Forelimb muscle (tissue), 1 donor: ENCODE measurements at regions not wholly inside any gene's neighbourhood (a gene's known extent, or its start where the extent isn't known, plus 50 kb on each side); places are given as distances from the start of the nearest gene placed in this dataset.
"Not testable (repeated sequence)": the region's sequence is repeated elsewhere in the genome, so short reads cannot be mapped to it uniquely, and the experiment has no call there.

Experiments
- DNase-seq: peaks from one replicate; pipeline ENCODE4 v3.0.0-alpha.2; 2013; ENCODE audit warnings: low read depth

DNA sequence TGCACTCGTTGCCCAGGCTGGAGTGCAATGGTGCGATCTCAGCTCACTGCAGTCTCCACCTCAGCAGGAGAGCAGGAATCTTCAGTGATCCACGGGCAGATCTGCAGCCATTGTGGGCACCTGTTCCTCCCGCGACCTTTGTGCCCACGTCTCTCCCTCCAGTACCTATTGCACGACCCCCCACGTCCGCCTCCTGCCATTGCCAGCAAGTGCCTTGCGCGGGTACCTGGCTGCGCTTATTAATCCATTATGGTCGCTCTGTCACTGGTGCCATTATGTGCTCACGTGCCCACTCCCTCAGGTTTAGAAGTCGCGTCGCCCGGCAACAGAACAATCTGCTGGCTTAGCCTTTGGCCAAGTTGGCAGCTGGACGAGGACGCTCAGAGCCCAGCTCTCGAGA lies 146.2 kb upstream of the C1QTNF3 start:
- DNase-seq, result not testable (repeated sequence)

- not testable (repeated sequence) for DNase-seq
Measured at GRCh38 chr5:34189752-34190411, 146.9 kb upstream of the C1QTNF3 start.

GRCh38 chr5:34190466-34190865 lies 147.5 kb upstream of the C1QTNF3 start:
- not testable (repeated sequence) for DNase-seq

GRCh38 chr5:34191279-34191744 lies 148.3 kb upstream of the C1QTNF3 start:
- DNase-seq, result not testable (repeated sequence)

DNA sequence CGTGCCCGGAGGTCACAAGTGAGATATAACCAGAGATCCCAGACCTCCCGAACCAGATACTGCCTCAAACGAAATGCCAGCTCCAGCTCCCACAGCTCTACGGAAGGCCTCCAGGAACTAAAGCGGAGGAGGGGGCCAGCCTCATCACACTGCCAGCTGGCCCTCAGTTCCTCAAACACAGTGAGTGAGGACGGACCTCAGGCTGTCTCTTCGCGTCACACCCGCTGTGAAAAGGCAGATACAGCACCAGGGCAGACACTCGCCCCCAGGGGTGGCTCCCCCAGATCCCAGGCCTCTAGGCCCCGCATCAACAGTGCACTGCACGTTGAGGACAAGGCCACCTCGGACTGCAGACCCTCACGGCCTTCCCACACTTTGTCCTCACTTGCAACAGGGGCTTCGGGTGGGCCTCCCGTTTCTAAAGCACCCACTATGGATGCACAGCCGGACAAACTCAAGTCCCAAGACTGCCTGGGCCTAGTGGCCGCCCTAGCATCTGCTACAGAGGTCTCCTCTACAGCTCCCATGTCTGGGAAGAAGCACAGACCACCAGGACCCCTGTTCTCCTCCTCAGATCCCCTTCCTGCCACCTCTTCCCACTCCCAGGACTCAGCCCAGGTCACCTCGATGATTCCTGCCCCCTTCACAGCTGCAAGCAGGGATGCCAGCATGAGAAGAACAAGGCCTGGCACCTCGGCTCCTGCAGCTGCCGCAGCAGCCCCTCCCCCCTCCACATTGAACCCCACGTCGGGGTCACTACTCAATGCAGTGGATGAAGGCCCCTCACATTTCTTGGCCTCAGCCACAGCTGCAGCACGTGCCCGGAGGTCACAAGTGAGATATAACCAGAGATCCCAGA lies 149.3 kb upstream of the C1QTNF3 start:
- DNase-seq, result not testable (repeated sequence)

- DNase-seq, result not testable (repeated sequence)
Measured at GRCh38 chr5:34192923-34193262, 149.9 kb upstream of the C1QTNF3 start.

GRCh38 chr5:34193297-34193696 lies 150.3 kb upstream of the C1QTNF3 start:
- not testable (repeated sequence) for DNase-seq

- DNase-seq, result not testable (repeated sequence)
Measured at GRCh38 chr5:34193804-34194203, 150.8 kb upstream of the C1QTNF3 start.

GRCh38 chr5:34196091-34196490 lies 153.1 kb upstream of the C1QTNF3 start:
- not testable (repeated sequence) for DNase-seq

DNA sequence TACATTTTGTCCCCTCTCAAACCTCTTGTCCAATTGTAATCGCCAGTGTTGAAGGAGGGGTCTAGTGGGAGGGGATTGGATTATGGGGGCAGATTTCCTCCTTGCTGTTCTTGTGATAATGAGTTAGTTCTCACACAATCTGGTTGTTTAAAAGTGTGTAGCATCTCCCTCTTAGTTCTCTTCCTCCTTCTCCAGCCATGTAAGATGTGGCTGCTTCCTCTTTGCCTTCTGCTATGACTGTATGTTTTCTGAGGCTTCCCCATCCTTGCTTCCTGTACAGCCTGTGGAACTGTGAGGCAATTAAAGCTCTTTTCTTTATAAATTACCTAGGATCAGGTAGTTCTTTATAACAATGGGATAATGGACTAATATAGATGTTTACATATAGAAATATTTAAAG lies 162.3 kb upstream of the C1QTNF3 start:
- not testable (repeated sequence) for DNase-seq

DNA sequence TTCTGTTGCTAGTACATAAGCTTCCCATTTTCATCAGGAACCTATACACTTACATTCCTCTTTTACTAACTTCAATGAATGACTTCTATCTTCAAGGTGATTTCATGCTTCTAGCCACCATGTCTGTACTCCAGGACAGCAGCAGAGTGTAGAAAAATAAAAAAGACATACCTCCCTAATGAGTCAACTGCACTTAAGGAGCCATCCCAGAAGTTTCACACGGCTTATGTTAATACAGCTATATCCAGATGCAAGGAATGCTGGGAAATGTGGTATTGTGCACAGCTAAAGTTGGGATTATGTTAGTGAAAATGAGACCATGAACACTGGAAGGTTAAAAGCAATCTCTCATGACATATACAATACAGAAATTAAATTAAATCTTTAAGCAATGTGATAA lies 174.4 kb upstream of the C1QTNF3 start:
- not testable (repeated sequence) for DNase-seq

DNA sequence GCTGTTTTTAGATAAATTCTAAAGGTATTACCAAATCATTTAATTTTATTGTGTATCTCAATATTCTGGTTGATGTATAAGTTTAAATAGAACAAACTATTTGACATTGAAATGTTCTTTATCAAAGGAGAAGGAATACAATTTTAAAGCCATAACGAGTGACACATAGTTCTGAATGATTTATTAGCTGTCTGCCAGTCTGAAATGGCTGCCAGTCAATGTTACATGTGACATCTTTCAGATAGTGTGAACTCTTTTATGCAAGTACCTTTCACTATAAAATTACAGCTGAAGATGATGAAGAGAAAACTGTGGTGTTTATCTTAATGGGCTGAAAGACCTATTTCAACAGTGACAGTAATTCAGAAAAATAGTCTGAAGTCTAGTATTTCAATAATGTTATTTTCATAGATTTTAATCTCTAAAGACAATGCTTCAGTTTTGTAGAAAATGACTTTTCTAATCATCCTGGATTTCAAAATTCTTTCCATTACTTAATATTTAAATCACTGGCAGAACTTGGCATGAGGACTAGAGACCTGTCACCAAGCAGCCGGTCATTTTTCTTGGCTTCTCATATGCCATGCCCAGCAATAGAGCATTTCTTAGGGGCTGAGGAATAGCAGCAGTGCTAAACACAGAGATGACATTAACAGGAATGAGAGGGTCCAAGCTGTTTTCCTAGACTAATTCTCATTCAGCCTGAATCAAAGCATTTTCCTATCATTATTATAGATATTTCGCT lies 178.5 kb upstream of the C1QTNF3 start:
- not testable (repeated sequence) for DNase-seq

GRCh38 chr5:34223158-34223557 lies 180.1 kb upstream of the C1QTNF3 start:
- DNase-seq, result not testable (repeated sequence)

DNA sequence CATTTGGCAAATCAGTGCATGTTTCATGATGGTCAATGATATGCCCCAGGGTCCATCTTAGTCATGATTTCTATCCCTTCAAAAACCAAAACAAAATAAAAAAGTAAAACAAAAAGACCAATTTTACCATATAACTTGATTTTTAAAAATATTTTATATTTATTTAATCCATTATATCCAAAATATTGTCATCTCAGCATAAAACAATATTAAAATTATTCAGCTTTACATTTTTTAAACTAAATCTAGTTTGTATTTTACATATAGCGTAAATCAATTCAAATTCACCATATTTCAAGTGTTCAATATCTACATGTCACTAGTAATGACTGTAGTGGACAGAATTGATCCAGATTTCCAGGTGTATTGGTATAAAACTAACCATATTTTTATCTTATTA lies 187.4 kb upstream of the C1QTNF3 start:
- not testable (repeated sequence) for DNase-seq

DNA sequence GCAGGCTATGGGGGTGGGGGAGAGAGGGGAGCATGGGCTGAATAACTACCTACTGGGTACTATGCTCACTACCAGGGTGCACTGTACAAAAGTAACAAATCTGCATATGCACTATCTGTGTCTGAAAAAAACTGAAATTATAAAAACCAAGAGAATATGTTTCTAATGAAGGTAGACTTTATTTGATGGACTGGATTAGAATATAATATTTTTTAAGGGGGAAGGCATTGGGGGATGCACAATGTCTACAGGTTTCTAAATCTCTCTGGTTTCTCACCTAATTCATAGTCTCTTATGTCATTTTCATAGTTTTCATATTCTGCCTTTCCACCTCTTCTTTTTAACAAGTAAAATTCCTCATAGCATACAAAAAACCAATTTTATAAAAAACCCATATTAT lies 200.8 kb upstream of the C1QTNF3 start:
- DNase-seq, result not testable (repeated sequence)

- DNase-seq, result not testable (repeated sequence)
Measured at GRCh38 chr5:34244281-34245031, 201.4 kb upstream of the C1QTNF3 start.

GRCh38 chr5:34245032-34245394 lies 202.0 kb upstream of the C1QTNF3 start:
- DNase-seq, result not testable (repeated sequence)

- not testable (repeated sequence) for DNase-seq
Measured at GRCh38 chr5:34245813-34246212, 202.8 kb upstream of the C1QTNF3 start.

DNA sequence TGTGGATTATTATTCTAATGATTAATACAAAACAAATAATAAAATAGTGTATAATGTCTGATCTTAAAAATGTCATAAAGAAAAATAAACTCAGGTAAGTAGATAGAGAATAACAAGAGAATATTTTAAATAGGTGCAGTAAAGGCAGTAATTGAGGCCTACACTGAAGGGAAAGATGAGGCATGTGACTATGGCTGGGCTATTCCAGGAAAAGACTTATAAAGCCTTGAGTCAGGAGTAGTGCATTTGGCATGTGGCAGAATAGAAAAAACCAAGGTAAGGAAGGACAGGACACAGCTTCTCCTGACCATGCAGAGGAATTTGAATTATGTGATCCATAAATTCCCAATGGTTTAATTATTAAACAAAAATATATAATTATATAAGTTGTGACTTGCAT lies 215.6 kb upstream of the C1QTNF3 start:
- not testable (repeated sequence) for DNase-seq

GRCh38 chr5:34261020-34261419 lies 218.0 kb upstream of the C1QTNF3 start:
- DNase-seq, result not testable (repeated sequence)

- not testable (repeated sequence) for DNase-seq
Measured at GRCh38 chr5:34266151-34266550, 223.1 kb upstream of the C1QTNF3 start.
